KMS-11 (cell line): ENCODE measurements at regions not wholly inside any gene's neighbourhood (a gene's known extent, or its start where the extent isn't known, plus 50 kb on each side); places are given as distances from the start of the nearest gene placed in this dataset.

Experiments used
- H2AFZ ChIP-seq: fragments of 200-600 bp; sonication (generic); 2 replicates; pipeline ENCODE4 v1.6.1; 2016; ENCODE audit warnings: antibody characterized with exemption, mixed run types, low read depth
- H3K27ac ChIP-seq: fragments of 200-600 bp; sonication (generic); 2 replicates; pipeline ENCODE4 v1.6.1; 2016; ENCODE audit warnings: mild to moderate bottlenecking, mixed run types
- H3K27me3 ChIP-seq: fragments of 200-600 bp; sonication (generic); 2 replicates; pipeline ENCODE4 v1.6.1; 2017; ENCODE audit warnings: mild to moderate bottlenecking, low read depth, mixed run types, moderate library complexity; ENCODE audit not compliant: insufficient read depth
- H3K36me3 ChIP-seq: fragments of 200-600 bp; sonication (generic); 2 replicates; pipeline ENCODE4 v1.6.1; 2017; ENCODE audit warnings: mild to moderate bottlenecking, mixed run types; ENCODE audit not compliant: insufficient read depth
- H3K4me1 ChIP-seq: fragments of 200-600 bp; sonication (generic); 2 replicates; pipeline ENCODE4 v1.6.1; 2016; ENCODE audit warnings: mild to moderate bottlenecking, low read depth, mixed run types; ENCODE audit not compliant: poor library complexity, severe bottlenecking
- H3K4me2 ChIP-seq: fragments of 200-600 bp; sonication (generic); 2 replicates; pipeline ENCODE4 v1.7.0; 2016; ENCODE audit warnings: mild to moderate bottlenecking, mixed run types
- H3K4me3 ChIP-seq: fragments of 200-600 bp; sonication (generic); IDR thresholded peaks from 2 replicates; pipeline ENCODE4 v1.6.1; 2017; ENCODE audit warnings: low read depth, low read length, mixed read lengths; ENCODE audit not compliant: insufficient read depth
- H3K79me2 ChIP-seq: fragments of 200-600 bp; sonication (generic); 2 replicates; pipeline ENCODE4 v1.6.1; 2016; ENCODE audit warnings: low read depth, mixed run types; ENCODE audit not compliant: insufficient read depth
- H3K9ac ChIP-seq: fragments of 200-600 bp; sonication (generic); 2 replicates; pipeline ENCODE4 v1.6.1; 2016; ENCODE audit warnings: mild to moderate bottlenecking, mixed run types
- H4K20me1 ChIP-seq: fragments of 200-600 bp; sonication (generic); 2 replicates; pipeline ENCODE4 v1.6.1; 2016; ENCODE audit warnings: mild to moderate bottlenecking, mixed run types; ENCODE audit not compliant: insufficient read depth
- TF ChIP-seq, protein P1 (sequence below): fragments of 200-600 bp; sonication (generic); conservative IDR thresholded peaks from 2 replicates; pipeline ENCODE4 v1.6.1; 2017; ENCODE audit warnings: low read depth, mild to moderate bottlenecking, antibody characterized with exemption, low read length, moderate library complexity, mixed read lengths

DNA sequence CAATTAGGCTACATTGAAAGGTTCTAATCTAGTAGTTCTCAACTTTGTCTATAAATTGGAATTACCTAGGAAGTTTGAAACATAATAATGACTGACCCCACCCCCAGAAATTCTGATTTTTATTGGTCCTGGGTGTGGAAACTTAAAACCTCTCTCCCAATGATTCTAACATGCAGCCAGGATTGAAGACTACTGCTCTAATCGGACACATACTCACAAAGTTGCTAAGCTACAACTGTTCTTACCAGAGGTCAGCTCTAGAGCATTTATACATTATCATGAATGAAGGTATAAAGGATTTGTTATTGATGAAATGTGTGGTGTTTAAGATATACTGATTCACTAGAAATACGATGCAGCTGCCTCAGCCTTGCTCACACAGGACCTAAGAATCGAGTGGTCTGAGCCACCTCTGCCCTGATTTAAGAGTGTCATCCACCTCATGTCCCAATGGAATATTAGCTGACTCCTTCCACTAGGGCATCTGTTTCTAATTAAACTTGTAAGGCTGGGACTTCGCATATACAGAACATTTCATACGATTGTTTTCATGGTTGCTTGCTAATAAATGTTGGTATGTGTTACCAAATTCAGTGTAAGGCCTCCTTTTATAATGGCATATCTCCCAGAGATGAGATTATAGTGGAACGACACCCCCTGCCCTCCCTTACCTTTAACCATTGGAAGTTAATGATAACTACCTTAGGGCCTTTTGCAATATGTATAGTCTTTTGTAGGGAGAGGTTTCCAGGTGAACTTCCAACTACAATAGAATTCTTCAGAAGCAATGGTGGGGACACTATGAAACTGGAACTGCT, 410.8 kb upstream of the PDE3A start:
- no peaks in the 10 kb centered on the region for H4K20me1 ChIP-seq
- TF ChIP-seq, protein P1, sequence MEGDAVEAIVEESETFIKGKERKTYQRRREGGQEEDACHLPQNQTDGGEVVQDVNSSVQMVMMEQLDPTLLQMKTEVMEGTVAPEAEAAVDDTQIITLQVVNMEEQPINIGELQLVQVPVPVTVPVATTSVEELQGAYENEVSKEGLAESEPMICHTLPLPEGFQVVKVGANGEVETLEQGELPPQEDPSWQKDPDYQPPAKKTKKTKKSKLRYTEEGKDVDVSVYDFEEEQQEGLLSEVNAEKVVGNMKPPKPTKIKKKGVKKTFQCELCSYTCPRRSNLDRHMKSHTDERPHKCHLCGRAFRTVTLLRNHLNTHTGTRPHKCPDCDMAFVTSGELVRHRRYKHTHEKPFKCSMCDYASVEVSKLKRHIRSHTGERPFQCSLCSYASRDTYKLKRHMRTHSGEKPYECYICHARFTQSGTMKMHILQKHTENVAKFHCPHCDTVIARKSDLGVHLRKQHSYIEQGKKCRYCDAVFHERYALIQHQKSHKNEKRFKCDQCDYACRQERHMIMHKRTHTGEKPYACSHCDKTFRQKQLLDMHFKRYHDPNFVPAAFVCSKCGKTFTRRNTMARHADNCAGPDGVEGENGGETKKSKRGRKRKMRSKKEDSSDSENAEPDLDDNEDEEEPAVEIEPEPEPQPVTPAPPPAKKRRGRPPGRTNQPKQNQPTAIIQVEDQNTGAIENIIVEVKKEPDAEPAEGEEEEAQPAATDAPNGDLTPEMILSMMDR: no peak
- H3K4me2 ChIP-seq: no peak overlapping the region
- no peak overlapping the region for H3K4me3 ChIP-seq
- H3K4me1 ChIP-seq: no peaks in the 10 kb centered on the region
- H3K27ac ChIP-seq: no peak overlapping the region
- no peak overlapping the region for H2AFZ ChIP-seq
- no peaks in the 10 kb centered on the region for H3K36me3 ChIP-seq
- no peak overlapping the region for H3K9ac ChIP-seq
- no peaks in the 10 kb centered on the region for H3K27me3 ChIP-seq
- H3K79me2 ChIP-seq: no peaks in the 10 kb centered on the region

DNA sequence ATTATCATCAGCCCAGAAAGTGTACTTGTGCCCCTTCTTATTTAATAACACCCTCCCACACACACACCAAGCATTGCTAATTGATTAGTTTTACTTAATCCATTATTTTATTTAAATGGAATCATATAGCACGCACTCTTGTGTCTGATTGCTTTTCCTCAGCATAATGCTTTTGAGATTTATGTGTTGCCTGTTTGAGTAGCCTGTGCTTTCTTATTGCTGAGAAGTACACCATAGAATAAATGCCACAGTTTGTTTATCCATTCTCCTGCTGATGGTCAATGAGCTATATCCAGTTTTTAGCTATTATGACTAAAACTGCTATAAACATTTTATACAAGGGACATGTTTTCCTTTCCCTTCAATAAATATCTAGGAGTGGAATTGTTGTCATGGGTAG, 409.9 kb upstream of the PDE3A start:
- no peaks in the 10 kb centered on the region for H4K20me1 ChIP-seq
- no peaks in the 10 kb centered on the region for H3K79me2 ChIP-seq
- no peak overlapping the region for H3K27ac ChIP-seq
- TF ChIP-seq, protein P1: no peak
- H3K4me1 ChIP-seq: peaks cover 3% of the 10 kb centered on the region
- no peak overlapping the region for H3K4me3 ChIP-seq
- no peak overlapping the region for H3K4me2 ChIP-seq
- H2AFZ ChIP-seq: no peak overlapping the region
- H3K9ac ChIP-seq: no peak overlapping the region
- H3K27me3 ChIP-seq: no peaks in the 10 kb centered on the region
- no peaks in the 10 kb centered on the region for H3K36me3 ChIP-seq

DNA sequence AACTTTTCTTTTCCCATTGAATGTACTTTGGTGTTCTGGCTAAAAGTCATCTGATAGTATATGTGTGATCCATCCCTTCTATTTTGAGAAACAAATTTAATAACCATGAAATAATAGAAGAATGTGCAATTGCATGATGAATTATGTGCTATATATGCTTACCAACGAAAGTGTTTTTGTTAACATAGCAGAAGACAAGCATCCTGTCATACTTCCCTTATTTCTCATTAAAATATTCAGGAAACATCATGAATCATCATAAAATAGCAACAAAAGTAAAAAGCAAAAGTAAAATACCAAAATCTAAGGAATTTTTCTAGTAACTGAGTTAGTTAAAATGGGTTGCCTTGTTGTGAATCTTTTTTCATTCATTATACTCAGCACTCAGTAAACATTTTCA, 409.0 kb upstream of the PDE3A start:
- Histone ChIP-seq H3K4me2 (no peak overlapping the region), H4K20me1 (no peaks in the 10 kb centered on the region), H3K79me2 (no peaks in the 10 kb centered on the region), H3K4me3 (no peak overlapping the region), H3K36me3 (no peaks in the 10 kb centered on the region), H3K27me3 (no peaks in the 10 kb centered on the region), H3K27ac (no peak overlapping the region), H2AFZ (no peak overlapping the region), H3K9ac (no peak overlapping the region), H3K4me1 (peaks cover 12% of the 10 kb centered on the region)
- TF ChIP-seq, protein P1: no peak

DNA sequence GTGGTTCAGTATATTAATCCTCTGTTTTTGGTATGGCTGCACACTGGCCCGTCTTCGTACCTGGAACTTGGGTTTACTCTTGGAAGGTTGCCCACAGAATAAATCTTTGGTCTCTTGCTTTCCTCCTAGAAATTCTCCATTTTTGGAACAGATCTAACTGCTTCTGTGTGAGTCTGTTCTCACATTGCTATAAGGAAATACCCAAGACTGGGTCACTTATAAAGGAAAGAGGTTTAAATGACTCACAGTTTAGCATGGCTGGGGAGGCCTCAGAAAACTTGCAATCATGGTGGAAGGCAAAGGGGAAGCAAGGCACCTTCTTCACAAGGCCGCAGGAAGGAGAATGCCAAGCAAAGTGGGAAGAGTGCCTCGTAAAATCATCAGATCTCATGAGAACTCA, 407.8 kb upstream of the PDE3A start:
- H3K4me1 ChIP-seq: peaks cover 13% of the 10 kb centered on the region
- no peaks in the 10 kb centered on the region for H3K27me3 ChIP-seq
- no peak overlapping the region for H3K27ac ChIP-seq
- no peak overlapping the region for H3K4me2 ChIP-seq
- no peaks in the 10 kb centered on the region for H3K36me3 ChIP-seq
- H3K79me2 ChIP-seq: no peaks in the 10 kb centered on the region
- no peak overlapping the region for H2AFZ ChIP-seq
- no peaks in the 10 kb centered on the region for H4K20me1 ChIP-seq
- H3K9ac ChIP-seq: no peak overlapping the region
- H3K4me3 ChIP-seq: no peak overlapping the region
- TF ChIP-seq, protein P1: no peak
